Activated CD8-positive, alpha-beta memory T cell treated with anti-CD3 and anti-CD28 coated beads, Interleukin-2, amount 10 ng/mL, durations not matched to agents 7 days and 5 days (primary cell): ENCODE measurements at regions not wholly inside any gene's neighbourhood (a gene's known extent, or its start where the extent isn't known, plus 50 kb on each side); places are given as distances from the start of the nearest gene placed in this dataset.

Experiments used
- ATAC-seq: fragments of 150-1000 bp; cut with Tn5 transposase; one replicate; pipeline ENCODE4 v1.10.0; 2021; ENCODE audit warnings: moderate library complexity
- CTCF ChIA-PET: fragments of 350-600 bp; sonication (Branson Sonifier 250); formaldehyde crosslinking; loops from one replicate; lab custom pipeline; 2021; ENCODE audit warnings: antibody characterized with exemption; lab: Charles Lee
- DNase-seq: peaks from one replicate; pipeline ENCODE4 v3.0.0-alpha.2; 2020
- H3K27ac Mint-ChIP-seq: one replicate; pipeline ENCODE4 v1.8.0; 2021; ENCODE audit warnings: mild to moderate bottlenecking, mixed read lengths
- H3K27me3 Mint-ChIP-seq: one replicate; pipeline ENCODE4 v1.8.0; 2021; ENCODE audit warnings: mixed read lengths
- H3K36me3 Mint-ChIP-seq: one replicate; pipeline ENCODE4 v1.8.0; 2021; ENCODE audit warnings: mild to moderate bottlenecking, mixed read lengths
- H3K4me1 Mint-ChIP-seq: one replicate; pipeline ENCODE4 v1.8.0; 2021; ENCODE audit warnings: mixed read lengths
- H3K4me3 Mint-ChIP-seq: one replicate; pipeline ENCODE4 v1.8.0; 2021; ENCODE audit warnings: mild to moderate bottlenecking, moderate library complexity, mixed read lengths
- H3K9me3 Mint-ChIP-seq: one replicate; pipeline ENCODE4 v1.8.0; 2022; ENCODE audit warnings: low read depth, mixed read lengths

GRCh38 chr6:169942173-169942572 is 190.8 kb downstream of the ERMARD start:
- CTCF ChIA-PET, result no interaction called here
- no peak overlapping the region for H3K27ac Mint-ChIP-seq

GRCh38 chr6:169940481-169941271 is 189.3 kb downstream of the ERMARD start:
- Mint-ChIP-seq H3K27me3 (peaks cover 26% of the 10 kb centered on the region), H3K9me3 (peaks cover 5% of the 10 kb centered on the region), H3K4me3 (no peak overlapping the region), H3K27ac (no peak overlapping the region), H3K4me1 (no peaks in the 10 kb centered on the region), H3K36me3 (peaks cover 3% of the 10 kb centered on the region)
- ATAC-seq (no peak), DNase-seq (no peak)
- CTCF ChIA-PET, result interaction anchor here (1.0 kb wide), 1 partner anchor 109 kb away, joined by 3 read pairs; no protein-coding TSS in a partner anchor

More at GRCh38 chr6:169942173-169942572, 190.8 kb downstream of the ERMARD start:
- Mint-ChIP-seq H3K27me3 (peaks cover 35% of the 10 kb centered on the region), H3K9me3 (peaks cover 5% of the 10 kb centered on the region), H3K4me3 (no peak overlapping the region), H3K4me1 (peaks cover 11% of the 10 kb centered on the region), H3K36me3 (peaks cover 3% of the 10 kb centered on the region)
- DNase-seq (no peak), ATAC-seq (no peak)

- Mint-ChIP-seq H3K4me1 (no peaks in the 10 kb centered on the region), H3K36me3 (peaks cover 3% of the 10 kb centered on the region), H3K27ac (no peak overlapping the region), H3K4me3 (no peak overlapping the region), H3K9me3 (peaks cover 5% of the 10 kb centered on the region), H3K27me3 (peaks cover 19% of the 10 kb centered on the region)
- ATAC-seq (no peak), DNase-seq (no peak)
- CTCF ChIA-PET, result interaction anchor here (1.0 kb wide), 1 partner anchor 108 kb away, joined by 3 read pairs; no protein-coding TSS in a partner anchor
Measured at GRCh38 chr6:169939554-169940164, 188.2 kb downstream of the ERMARD start.

GRCh38 chr6:169938731-169939130 is 187.3 kb downstream of the ERMARD start:
- H3K4me1 Mint-ChIP-seq, result no peaks in the 10 kb centered on the region
- H3K27ac Mint-ChIP-seq, result no peak overlapping the region
- CTCF ChIA-PET, result no interaction called here
- DNase-seq (no peak), ATAC-seq (no peak)
- H3K9me3 Mint-ChIP-seq, result no peaks in the 10 kb centered on the region
- H3K4me3 Mint-ChIP-seq, result no peak overlapping the region
- peaks cover 14% of the 10 kb centered on the region for H3K27me3 Mint-ChIP-seq
- H3K36me3 Mint-ChIP-seq, result peaks cover 2% of the 10 kb centered on the region

GRCh38 chr6:169938262-169938701 is 186.9 kb downstream of the ERMARD start:
- no peaks in the 10 kb centered on the region for H3K9me3 Mint-ChIP-seq
- no peak overlapping the region for H3K27ac Mint-ChIP-seq
- ATAC-seq (no peak), DNase-seq (no peak)
- H3K4me1 Mint-ChIP-seq, result no peaks in the 10 kb centered on the region
- H3K4me3 Mint-ChIP-seq, result no peak overlapping the region
- peaks cover 1% of the 10 kb centered on the region for H3K36me3 Mint-ChIP-seq
- H3K27me3 Mint-ChIP-seq, result peaks cover 12% of the 10 kb centered on the region
- CTCF ChIA-PET, result no interaction called here

GRCh38 chr6:169937389-169938261 is 186.2 kb downstream of the ERMARD start:
- H3K36me3 Mint-ChIP-seq, result no peaks in the 10 kb centered on the region
- H3K27me3 Mint-ChIP-seq, result peaks cover 9% of the 10 kb centered on the region

GRCh38 chr6:169936355-169936975 is 185.0 kb downstream of the ERMARD start:
- Mint-ChIP-seq H3K27ac (no peak overlapping the region), H3K4me3 (no peak overlapping the region), H3K27me3 (peaks cover 9% of the 10 kb centered on the region), H3K9me3 (no peaks in the 10 kb centered on the region), H3K36me3 (no peaks in the 10 kb centered on the region), H3K4me1 (no peaks in the 10 kb centered on the region)
- CTCF ChIA-PET, result no interaction called here
- DNase-seq (no peak), ATAC-seq (no peak)

More at GRCh38 chr6:169937389-169938261, 186.2 kb downstream of the ERMARD start:
- CTCF ChIA-PET, result no interaction called here
- Mint-ChIP-seq H3K4me3 (no peak overlapping the region), H3K9me3 (no peaks in the 10 kb centered on the region), H3K27ac (no peak overlapping the region), H3K4me1 (no peaks in the 10 kb centered on the region)
- DNase-seq (no peak), ATAC-seq (no peak)

GRCh38 chr6:169935861-169936260 is 184.4 kb downstream of the ERMARD start:
- ATAC-seq, result no peak
- H3K4me1 Mint-ChIP-seq, result no peaks in the 10 kb centered on the region
- DNase-seq, result no peak
- CTCF ChIA-PET, result no interaction called here
- no peaks in the 10 kb centered on the region for H3K9me3 Mint-ChIP-seq
- no peak overlapping the region for H3K4me3 Mint-ChIP-seq
- no peak overlapping the region for H3K27ac Mint-ChIP-seq
- no peaks in the 10 kb centered on the region for H3K36me3 Mint-ChIP-seq
- H3K27me3 Mint-ChIP-seq, result peaks cover 9% of the 10 kb centered on the region

- H3K9me3 Mint-ChIP-seq, result no peaks in the 10 kb centered on the region
- CTCF ChIA-PET, result no interaction called here
- no peak for DNase-seq
- H3K27ac Mint-ChIP-seq, result no peak overlapping the region
- no peaks in the 10 kb centered on the region for H3K4me1 Mint-ChIP-seq
- ATAC-seq, result no peak
- H3K27me3 Mint-ChIP-seq, result peaks cover 9% of the 10 kb centered on the region
- H3K4me3 Mint-ChIP-seq, result no peak overlapping the region
- H3K36me3 Mint-ChIP-seq, result no peaks in the 10 kb centered on the region
Measured at GRCh38 chr6:169935348-169935718, 183.9 kb downstream of the ERMARD start.

- H3K36me3 Mint-ChIP-seq, result no peaks in the 10 kb centered on the region
- H3K9me3 Mint-ChIP-seq, result no peaks in the 10 kb centered on the region
- no peak overlapping the region for H3K4me3 Mint-ChIP-seq
- DNase-seq (no peak), ATAC-seq (no peak)
- CTCF ChIA-PET, result no interaction called here
- H3K27ac Mint-ChIP-seq, result no peak overlapping the region
- peaks cover 9% of the 10 kb centered on the region for H3K27me3 Mint-ChIP-seq
- no peaks in the 10 kb centered on the region for H3K4me1 Mint-ChIP-seq
Measured at GRCh38 chr6:169934699-169935347, 183.4 kb downstream of the ERMARD start.

- DNase-seq, result no peak
- Mint-ChIP-seq H3K36me3 (no peaks in the 10 kb centered on the region), H3K4me3 (no peak overlapping the region), H3K27ac (no peak overlapping the region), H3K27me3 (peaks cover 8% of the 10 kb centered on the region), H3K4me1 (no peaks in the 10 kb centered on the region), H3K9me3 (no peaks in the 10 kb centered on the region)
- CTCF ChIA-PET, result no interaction called here
- no peak for ATAC-seq
Measured at GRCh38 chr6:169933839-169934698, 182.6 kb downstream of the ERMARD start.

- H3K27ac Mint-ChIP-seq, result no peak overlapping the region
- H3K4me1 Mint-ChIP-seq, result no peaks in the 10 kb centered on the region
- H3K9me3 Mint-ChIP-seq, result no peaks in the 10 kb centered on the region
- DNase-seq, result no peak
- CTCF ChIA-PET, result interaction anchor here (3.4 kb wide), 1 partner anchor 102 kb away, joined by 12 read pairs; no protein-coding TSS in a partner anchor
- H3K4me3 Mint-ChIP-seq, result no peak overlapping the region
- peaks cover 12% of the 10 kb centered on the region for H3K27me3 Mint-ChIP-seq
- H3K36me3 Mint-ChIP-seq, result no peaks in the 10 kb centered on the region
- no peak for ATAC-seq
Measured at GRCh38 chr6:169933251-169933821, 181.9 kb downstream of the ERMARD start.
